Hippocampal formation (tissue), 2 donors: ENCODE measurements at regions not wholly inside any gene's neighbourhood (a gene's known extent, or its start where the extent isn't known, plus 50 kb on each side); places are given as distances from the start of the nearest gene placed in this dataset.

Source experiments
- DNase-seq, 2 donors: peaks; one replicate each; lab custom pipeline; 2025; lab: John Stamatoyannopoulos, UW

- DNase-seq = no peak
These were observed 393.8 kb downstream of the ZNF385D start for GRCh38 chr3:21357241-21357640.

DNA sequence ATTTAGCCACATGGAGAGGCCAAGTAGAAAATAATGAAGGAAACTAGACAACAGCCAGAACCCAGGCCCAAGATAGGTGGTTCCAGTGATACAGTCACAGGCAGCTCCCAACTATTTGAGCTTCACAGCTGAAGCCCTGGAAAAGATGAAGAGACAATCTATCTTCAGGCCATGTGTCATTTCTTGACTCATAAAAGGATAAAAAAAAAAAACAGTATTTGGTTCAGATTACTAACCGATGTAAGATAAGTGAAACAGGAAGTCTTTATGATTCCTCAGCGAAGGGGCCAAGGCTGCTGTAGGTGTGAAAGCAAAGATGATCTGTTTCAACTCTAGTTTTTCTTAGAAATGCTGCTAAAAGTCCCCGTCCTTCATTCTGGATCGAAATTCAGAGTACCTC, 394.6 kb downstream of the ZNF385D start:
- no peak for DNase-seq

- no peak for DNase-seq
These were observed 405.5 kb downstream of the ZNF385D start for GRCh38 chr3:21345382-21345976.

- DNase-seq = no peak
These were observed 419.2 kb downstream of the ZNF385D start for GRCh38 chr3:21331857-21332256.

DNA sequence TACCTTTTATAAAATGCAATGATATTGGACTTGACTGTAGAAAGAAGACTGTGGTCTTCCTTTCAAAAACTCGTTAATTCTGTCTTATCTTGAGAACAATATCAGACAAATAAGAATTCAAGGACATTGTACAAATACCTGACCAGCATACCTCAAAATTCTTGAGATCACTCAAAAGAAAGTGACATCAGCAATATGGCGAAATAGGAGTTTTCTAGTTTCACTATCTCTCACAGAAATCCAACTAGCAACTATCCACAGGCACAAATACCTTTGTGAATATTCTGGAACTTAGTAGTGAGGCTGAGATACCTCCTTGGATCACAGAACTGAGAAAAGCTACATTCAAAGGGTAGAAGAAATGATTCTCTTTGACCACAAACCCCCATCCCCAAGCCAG, 419.7 kb downstream of the ZNF385D start:
- no peak for DNase-seq

GRCh38 chr3:21330293-21330692, 420.7 kb downstream of the ZNF385D start:
- DNase-seq = no peak

DNA sequence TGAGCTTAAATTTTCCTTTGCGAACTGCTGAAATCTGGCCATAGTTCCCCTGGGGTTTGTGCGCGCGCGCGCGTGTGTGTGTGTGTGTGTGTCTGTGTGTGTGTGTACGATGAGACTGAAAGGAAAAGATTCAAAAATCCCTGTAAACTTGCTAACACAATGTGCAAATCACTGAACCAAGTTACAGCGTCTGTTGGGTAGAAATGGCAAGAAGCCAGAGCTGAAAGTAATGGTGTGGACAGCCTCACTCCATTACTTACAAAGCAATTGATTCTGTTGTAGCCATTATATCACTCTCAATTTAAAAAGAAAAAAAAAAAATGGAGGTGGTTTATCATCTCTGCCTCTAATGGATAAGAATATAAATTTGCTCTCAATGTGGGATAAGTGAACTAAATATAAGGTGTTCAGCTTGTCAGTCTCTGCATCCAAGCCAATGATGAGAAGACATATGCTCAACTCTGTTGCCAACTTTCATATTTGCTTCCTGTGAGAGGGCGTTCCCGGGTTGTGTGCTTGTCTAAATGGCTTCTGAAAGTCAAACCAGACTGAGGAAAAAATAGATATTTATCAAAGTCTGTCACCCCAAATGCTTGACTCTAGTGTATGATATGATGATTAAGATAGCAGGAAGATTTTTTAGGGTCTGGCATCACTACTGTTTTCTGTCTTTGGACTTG, 422.2 kb downstream of the ZNF385D start:
- DNase-seq = no peak

GRCh38 chr3:21326704-21327475, 424.1 kb downstream of the ZNF385D start:
- no peak for DNase-seq

GRCh38 chr3:21314688-21315087, 436.3 kb downstream of the ZNF385D start:
- DNase-seq = no peak

GRCh38 chr3:21310891-21311290, 440.1 kb downstream of the ZNF385D start:
- DNase-seq = no peak

DNA sequence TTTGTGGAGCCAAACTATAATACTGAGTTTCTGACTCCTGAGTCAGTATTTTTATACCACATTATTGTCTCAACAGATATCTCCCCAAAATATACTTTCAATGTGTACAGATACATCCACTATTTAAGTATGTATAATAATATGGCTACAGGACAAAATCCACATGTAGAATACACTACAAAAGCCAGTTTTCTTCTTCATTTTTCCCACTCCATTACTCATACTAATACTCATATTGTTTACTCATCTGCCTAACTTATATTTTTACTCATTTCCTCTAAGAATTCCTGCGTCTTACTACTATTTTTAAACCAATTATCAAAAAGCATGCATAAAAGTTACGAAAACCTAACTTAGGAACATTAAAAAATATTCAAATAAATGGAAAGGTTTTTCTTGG, 440.8 kb downstream of the ZNF385D start:
- DNase-seq = no peak

DNA sequence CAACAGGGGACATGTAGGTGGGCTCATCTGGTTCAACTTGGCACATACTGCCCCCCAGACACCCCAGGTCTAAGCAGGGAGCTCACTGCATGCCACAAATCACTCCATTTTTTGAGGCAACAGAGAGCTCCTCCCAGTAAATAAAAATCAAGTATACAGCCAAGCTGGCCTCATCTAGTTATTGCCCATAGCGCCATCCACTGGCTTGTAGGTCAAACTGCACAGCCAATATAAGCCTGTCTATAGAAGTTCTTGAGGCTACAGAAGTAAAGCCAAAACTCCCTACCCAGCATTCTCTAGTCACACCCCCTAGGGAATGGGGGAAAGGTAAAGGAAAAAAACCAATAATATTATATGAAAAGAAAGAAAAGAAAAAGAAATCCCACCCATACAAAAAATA, 453.7 kb downstream of the ZNF385D start:
- DNase-seq = no peak

GRCh38 chr3:21294768-21295167, 456.2 kb downstream of the ZNF385D start:
- no peak for DNase-seq

DNA sequence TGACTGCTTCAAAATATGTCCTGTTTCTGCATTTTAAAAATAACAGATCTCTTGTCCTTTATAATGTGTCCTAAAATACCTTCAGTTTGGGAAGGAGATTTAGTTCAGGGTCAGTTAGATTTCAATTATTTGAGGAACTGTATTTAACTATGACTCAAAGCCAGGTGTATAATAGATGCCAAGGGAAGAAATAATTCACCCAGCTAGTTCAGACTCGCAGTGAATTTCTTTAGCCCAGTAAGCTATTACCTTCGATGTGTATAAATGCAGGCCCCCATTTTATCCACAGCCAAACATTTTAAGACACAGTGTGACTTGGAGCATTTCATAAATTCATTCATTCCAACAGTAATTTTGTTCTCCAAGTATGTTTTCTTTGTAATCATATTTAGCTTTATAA, 458.0 kb downstream of the ZNF385D start:
- DNase-seq = no peak

GRCh38 chr3:21290557-21290956, 460.5 kb downstream of the ZNF385D start:
- no peak for DNase-seq

GRCh38 chr3:21274079-21274571, 476.9 kb downstream of the ZNF385D start:
- no peak for DNase-seq

DNA sequence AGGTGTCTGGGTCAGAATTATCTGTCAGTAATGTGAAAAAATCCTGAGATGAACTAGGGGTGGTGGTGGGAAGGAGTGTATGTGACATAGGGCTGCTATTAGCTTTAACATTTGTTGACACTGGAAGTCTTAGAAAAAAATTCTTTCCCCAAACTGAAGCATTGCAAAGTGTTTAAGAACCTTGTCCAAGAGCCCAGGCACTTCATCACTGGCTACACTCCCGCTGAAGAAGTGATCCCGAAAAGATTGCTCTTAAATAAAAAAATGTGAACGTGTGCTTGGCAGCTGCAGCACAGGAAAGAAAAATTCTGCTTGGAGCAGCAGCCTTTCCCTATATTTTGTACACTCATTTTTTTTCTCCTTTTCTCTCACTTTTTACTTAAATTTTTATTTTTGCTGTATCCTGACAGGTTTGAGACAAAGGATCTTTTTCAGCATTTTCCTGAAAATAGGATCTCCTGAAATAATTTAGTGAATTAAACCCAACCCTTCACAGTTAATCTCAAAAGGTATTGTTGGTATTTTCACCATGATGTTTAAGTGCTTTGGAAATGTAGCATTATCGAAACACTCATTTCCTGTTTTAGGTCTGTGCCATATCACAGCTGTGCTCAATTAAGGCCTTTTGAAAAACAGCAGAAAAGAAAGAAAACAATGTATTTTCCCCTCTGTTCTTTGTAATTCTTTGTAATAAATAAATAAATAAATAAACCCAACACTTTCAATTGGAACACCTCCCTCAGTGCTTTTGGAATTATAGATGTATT, 477.6 kb downstream of the ZNF385D start:
- no peak for DNase-seq

DNA sequence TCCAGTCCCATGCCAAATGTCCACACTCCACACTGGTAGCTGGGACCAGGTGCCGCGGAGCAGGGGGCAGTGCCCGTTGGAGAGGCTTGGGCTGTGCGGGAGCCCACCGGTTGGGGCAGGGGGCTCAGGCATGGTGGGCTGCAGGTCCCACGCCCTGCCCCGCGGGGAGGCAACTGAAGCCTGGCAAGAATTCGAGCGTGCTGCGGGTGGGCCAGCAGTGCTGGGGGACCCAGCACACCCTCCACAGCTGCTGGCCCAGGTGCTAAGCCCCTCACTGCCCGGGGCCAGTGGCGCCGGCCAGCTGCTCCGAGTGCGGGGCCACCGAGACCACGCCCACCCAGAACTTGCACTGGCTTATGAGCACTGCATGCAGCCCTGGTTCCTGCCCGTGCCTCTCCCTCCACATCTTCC, 479.4 kb downstream of the ZNF385D start:
- no peak for DNase-seq

GRCh38 chr3:21269882-21270281, 481.1 kb downstream of the ZNF385D start:
- DNase-seq = no peak

DNA sequence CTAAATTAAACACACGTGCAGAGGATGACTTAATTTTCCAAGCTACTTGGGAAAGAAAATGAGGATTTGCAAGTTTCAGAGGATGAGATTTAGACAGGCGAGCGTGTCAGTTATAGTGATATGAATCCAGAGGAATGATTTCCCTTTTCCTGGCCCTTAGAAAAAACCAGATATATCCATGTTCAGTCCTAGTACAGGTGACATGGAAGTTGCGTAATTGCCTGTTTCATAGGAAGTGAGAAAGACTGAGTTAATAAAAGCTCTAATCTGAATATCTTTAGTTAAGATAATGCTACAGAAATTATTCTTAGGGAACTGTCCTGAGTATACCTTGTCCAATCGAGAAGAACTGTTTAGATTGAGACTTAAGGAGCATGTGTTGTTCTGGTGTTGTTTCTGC, 490.5 kb downstream of the ZNF385D start:
- no peak for DNase-seq

- no peak for DNase-seq
These were observed 491.1 kb downstream of the ZNF385D start for GRCh38 chr3:21259896-21260295.

GRCh38 chr3:21256932-21257331, 494.1 kb downstream of the ZNF385D start:
- DNase-seq = no peak
